BLaER1 (cell line): ENCODE measurements at regions not wholly inside any gene's neighbourhood (a gene's known extent, or its start where the extent isn't known, plus 50 kb on each side); places are given as distances from the start of the nearest gene placed in this dataset.
"Not testable (repeated sequence)": the region's sequence is repeated elsewhere in the genome, so short reads cannot be mapped to it uniquely, and the experiment has no call there.

Experiments
- H3K27ac ChIP-seq: shearing (Covaris generic); formaldehyde crosslinking; 2 replicates; pipeline ENCODE4 v1.8.1; 2022
- H3K27me3 ChIP-seq: shearing (Covaris generic); formaldehyde crosslinking; 2 replicates; pipeline ENCODE4 v1.8.1; 2022
- H3K36me3 ChIP-seq: shearing (Covaris generic); formaldehyde crosslinking; 2 replicates; pipeline ENCODE4 v1.8.1; 2022
- H3K4me1 ChIP-seq: shearing (Covaris generic); formaldehyde crosslinking; 2 replicates; pipeline ENCODE4 v1.8.1; 2022
- H3K4me2 ChIP-seq: shearing (Covaris generic); formaldehyde crosslinking; 2 replicates; pipeline ENCODE4 v1.8.1; 2022
- H3K4me3 ChIP-seq: shearing (Covaris generic); formaldehyde crosslinking; 2 replicates; pipeline ENCODE4 v1.8.1; 2022
- H3K9ac ChIP-seq: shearing (Covaris generic); formaldehyde crosslinking; 2 replicates; pipeline ENCODE4 v1.8.1; 2022
- H3K9me3 ChIP-seq: shearing (Covaris generic); formaldehyde crosslinking; 2 replicates; pipeline ENCODE4 v1.8.1; 2022
- H4K20me1 ChIP-seq: shearing (Covaris generic); formaldehyde crosslinking; 2 replicates; pipeline ENCODE4 v1.8.1; 2022
- Cebpa-rat ChIP-seq: shearing (Covaris generic); IDR thresholded peaks from 2 replicates; pipeline ENCODE4 v1.8.1; 2022

DNA sequence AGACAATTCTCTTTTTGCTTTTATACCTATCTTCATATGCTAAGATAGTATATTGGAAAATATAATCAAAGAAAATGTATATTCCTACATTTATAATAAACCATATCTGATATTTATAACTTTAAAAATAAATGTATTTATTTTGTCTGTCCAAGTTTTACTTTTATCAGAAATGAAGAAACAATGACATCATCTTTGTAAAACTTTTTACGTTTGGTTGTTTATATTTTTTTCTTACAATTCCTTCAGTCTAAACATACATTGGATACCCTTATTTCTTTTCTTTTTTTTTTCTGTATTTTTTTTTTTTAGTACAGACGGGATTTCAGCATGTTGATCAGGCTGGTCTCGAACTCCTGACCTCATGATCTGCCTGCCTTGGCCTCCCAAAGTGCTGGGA is 1577.0 kb upstream of the SLC39A10 start:
- no peaks in the 10 kb centered on the region for H4K20me1 ChIP-seq
- no peak overlapping the region for H3K4me3 ChIP-seq
- no peaks in the 10 kb centered on the region for H3K36me3 ChIP-seq

DNA sequence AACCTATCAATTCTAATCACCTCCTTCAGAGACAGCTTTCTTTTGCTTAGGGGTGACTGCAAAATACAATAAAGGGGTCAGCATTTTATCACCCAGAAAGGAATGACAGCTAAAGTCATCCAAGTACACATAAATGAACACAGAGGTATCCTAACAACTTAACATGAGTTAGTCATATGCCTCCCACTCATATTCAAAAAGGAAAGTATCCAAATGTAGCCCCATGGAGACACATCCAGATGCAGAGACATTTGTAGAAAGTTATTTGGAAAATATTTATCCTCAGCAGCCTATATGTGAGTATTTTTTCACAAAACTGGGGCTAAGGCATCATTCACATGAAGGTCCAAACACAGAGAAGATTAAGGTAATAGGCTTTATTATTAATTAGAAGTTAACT is 1579.7 kb upstream of the SLC39A10 start:
- Histone ChIP-seq H3K27ac (no peak overlapping the region), H3K9me3 (no peaks in the 10 kb centered on the region), H3K4me1 (no peaks in the 10 kb centered on the region), H3K27me3 (no peaks in the 10 kb centered on the region), H4K20me1 (no peaks in the 10 kb centered on the region), H3K9ac (no peak overlapping the region), H3K4me3 (no peak overlapping the region), H3K36me3 (no peaks in the 10 kb centered on the region), H3K4me2 (no peak overlapping the region)
- no peak for TF ChIP-seq Cebpa-rat

More for the DNA sequence above, 1577.0 kb upstream of the SLC39A10 start:
- Histone ChIP-seq H3K27ac (no peak overlapping the region), H3K9me3 (peaks cover 8% of the 10 kb centered on the region; the same call in 1 of the 2 replicates), H3K27me3 (no peaks in the 10 kb centered on the region), H3K4me1 (no peaks in the 10 kb centered on the region), H3K9ac (no peak overlapping the region), H3K4me2 (no peak overlapping the region)
- no peak for TF ChIP-seq Cebpa-rat

DNA sequence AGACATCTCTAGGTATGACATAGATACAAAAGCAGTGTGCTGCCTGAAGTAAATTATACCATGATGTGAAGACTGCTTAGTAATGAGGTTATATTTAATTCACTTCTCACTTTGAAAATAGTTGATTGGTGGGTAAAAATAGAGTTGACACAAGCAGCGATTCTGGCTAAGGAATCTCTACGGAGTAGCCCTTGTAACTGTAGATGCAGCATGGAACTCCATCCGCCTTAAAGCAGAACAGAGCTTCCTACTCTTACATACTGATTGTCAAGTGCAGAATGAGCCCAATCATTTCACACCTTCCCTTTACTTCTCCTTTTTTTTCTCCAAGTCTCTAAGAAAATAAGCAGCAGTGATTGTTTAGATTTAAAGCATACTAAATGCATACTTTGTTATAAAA is 1594.6 kb upstream of the SLC39A10 start:
- Histone ChIP-seq H3K4me3 (no peak overlapping the region), H3K9me3 (peaks cover 7% of the 10 kb centered on the region), H3K4me1 (no peaks in the 10 kb centered on the region), H3K27ac (no peak overlapping the region), H3K9ac (no peak overlapping the region), H3K4me2 (no peak overlapping the region), H4K20me1 (no peaks in the 10 kb centered on the region), H3K27me3 (no peaks in the 10 kb centered on the region), H3K36me3 (no peaks in the 10 kb centered on the region)
- no peak for TF ChIP-seq Cebpa-rat

DNA sequence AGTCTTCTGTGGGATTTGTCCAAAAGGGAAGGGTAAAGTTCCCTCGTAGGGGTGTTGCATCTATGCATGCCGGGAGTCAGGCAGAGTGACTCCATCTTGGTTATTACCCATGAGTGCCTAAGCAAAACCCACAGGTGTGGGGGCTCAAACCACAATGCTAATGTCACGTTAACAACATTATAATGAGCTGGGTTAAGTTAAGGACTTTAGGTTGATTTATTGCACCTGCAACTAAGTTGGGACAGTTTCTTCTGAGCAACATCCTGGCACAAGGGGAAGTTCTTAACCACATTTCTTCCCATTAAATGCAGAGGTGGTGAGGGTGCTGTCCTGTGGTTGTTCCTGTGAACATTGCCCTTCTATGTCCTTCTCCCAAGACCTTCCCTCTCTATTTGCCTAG is 1596.8 kb upstream of the SLC39A10 start:
- Histone ChIP-seq H3K27me3 (no peaks in the 10 kb centered on the region), H3K9ac (no peak overlapping the region), H3K27ac (no peak overlapping the region), H3K36me3 (no peaks in the 10 kb centered on the region), H4K20me1 (no peaks in the 10 kb centered on the region), H3K4me2 (no peak overlapping the region), H3K9me3 (peaks cover 7% of the 10 kb centered on the region), H3K4me1 (no peaks in the 10 kb centered on the region), H3K4me3 (no peak overlapping the region)
- TF ChIP-seq Cebpa-rat = no peak

DNA sequence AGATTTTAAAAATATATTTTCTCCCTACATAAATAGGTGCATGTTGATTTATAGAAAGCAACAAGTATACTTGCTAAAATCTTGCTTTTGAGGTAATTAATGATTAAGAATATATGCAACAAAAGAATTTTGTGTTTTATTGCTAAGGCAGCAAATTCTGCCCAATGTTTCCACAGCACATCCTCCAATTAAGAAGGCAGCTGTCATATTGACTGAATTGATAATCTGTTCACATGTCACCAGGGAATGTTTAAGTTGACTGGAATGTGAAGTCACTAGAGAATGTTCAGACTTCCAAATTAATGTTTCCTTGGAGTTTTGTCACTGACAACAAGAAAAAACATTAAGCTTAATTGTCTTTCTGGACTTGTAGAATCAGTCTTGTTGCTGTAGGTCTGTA is 1602.7 kb upstream of the SLC39A10 start:
- H3K4me1 ChIP-seq = no peaks in the 10 kb centered on the region
- no peak for TF ChIP-seq Cebpa-rat
- no peak overlapping the region for H3K9ac ChIP-seq
- no peak overlapping the region for H3K4me3 ChIP-seq
- H3K27ac ChIP-seq = no peak overlapping the region
- no peaks in the 10 kb centered on the region for H3K9me3 ChIP-seq
- H3K4me2 ChIP-seq = no peak overlapping the region
- no peaks in the 10 kb centered on the region for H3K27me3 ChIP-seq
- H3K36me3 ChIP-seq = no peaks in the 10 kb centered on the region
- no peaks in the 10 kb centered on the region for H4K20me1 ChIP-seq

DNA sequence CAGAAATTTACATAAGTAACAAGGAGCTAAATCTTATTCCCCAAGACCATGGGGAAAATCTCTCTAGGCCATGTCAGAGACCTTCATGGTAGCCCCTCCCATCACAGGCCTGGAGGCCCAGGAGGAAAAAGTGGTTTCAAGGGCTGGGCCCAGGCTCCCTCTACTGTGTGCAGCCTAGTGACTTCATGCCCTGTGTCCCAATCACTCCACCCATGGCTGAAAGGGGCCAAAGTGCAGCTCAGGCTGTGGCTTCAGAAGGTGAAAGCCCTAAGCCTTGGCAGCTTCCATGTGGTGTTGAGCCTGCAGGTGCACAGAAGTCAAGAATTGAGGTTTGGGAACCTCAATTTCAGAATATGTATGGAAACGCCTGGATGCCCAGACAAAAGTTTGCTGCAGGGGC is 1612.7 kb upstream of the SLC39A10 start:
- Histone ChIP-seq H3K27me3 (no peaks in the 10 kb centered on the region), H3K4me1 (no peaks in the 10 kb centered on the region), H3K9me3 (no peaks in the 10 kb centered on the region), H4K20me1 (no peaks in the 10 kb centered on the region), H3K4me2 (no peak overlapping the region), H3K36me3 (no peaks in the 10 kb centered on the region), H3K27ac (no peak overlapping the region), H3K4me3 (no peak overlapping the region), H3K9ac (no peak overlapping the region)
- TF ChIP-seq Cebpa-rat = no peak

DNA sequence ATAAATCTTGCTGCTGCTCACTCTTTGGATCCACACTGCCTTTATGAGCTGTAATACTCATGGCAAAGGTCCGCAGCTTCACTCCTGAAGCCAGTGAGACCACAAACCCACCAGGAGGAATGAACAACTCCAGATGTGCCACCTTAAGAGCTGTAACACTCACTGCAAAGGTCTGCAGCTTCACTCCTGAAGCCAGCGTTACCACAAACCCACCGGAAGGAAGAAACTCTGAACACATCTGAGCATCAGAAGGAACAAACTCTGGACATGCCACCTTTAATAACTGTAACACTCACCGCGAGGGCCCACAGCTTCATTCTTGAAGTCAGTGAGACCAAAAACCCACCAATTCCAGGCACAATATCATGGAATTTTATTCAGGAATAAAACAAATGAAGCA is 1635.9 kb upstream of the SLC39A10 start:
- H3K27ac ChIP-seq, H3K4me1 ChIP-seq, H3K27me3 ChIP-seq, H3K9ac ChIP-seq, H3K4me3 ChIP-seq, H3K9me3 ChIP-seq, H3K36me3 ChIP-seq, H3K4me2 ChIP-seq, H4K20me1 ChIP-seq: not testable (repeated sequence)

DNA sequence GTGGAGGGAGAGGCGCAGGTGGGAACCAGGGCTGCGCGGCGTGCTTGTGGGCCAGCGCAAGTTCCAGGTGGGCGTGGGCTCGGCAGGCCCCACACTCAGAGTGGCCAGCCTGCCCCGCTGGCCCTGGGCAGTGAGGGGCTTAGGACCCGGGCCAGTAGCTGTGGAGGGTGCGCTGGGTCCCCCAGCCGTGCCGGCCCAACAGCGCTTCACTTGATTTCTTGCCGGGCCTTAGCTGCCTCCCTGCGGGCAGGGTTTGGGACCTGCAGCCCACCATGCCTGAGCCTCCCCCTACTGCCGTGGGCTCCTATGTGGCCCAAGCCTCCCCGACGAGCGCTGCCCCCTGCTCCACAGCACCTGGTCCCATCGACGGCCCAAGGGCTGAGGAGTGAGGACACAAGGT is 1636.9 kb upstream of the SLC39A10 start:
- H3K27ac ChIP-seq = no peak overlapping the region

DNA sequence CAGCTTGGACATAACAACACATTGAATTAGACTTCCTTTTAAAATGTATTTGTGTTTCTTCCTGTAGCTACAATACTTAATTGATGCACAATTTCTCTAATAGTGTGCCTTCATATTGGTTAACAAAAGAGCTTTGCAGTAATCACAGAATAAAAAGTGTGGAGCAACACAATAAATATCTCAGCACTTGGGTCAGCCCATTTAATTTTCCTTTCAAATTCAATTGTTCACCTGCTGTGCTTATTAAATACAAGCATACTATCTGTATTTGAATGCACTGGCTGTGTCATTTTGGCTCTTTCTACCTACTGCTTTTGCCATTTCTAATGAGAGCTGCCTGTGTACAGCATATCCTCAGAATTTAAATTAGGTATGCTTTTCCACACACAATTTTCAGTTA is 1641.3 kb upstream of the SLC39A10 start:
- Histone ChIP-seq H3K9ac (no peak overlapping the region), H3K27me3 (no peaks in the 10 kb centered on the region), H3K9me3 (peaks cover 6% of the 10 kb centered on the region; the same call in 1 of the 2 replicates), H3K4me1 (no peaks in the 10 kb centered on the region), H3K27ac (no peak overlapping the region), H4K20me1 (no peaks in the 10 kb centered on the region), H3K4me2 (no peak overlapping the region), H3K36me3 (no peaks in the 10 kb centered on the region), H3K4me3 (no peak overlapping the region)
- no peak for TF ChIP-seq Cebpa-rat

More for the DNA sequence above, 1636.9 kb upstream of the SLC39A10 start:
- H3K9ac ChIP-seq = no peak overlapping the region
- no peaks in the 10 kb centered on the region for H3K36me3 ChIP-seq
- H3K27me3 ChIP-seq = no peaks in the 10 kb centered on the region
- H3K4me3 ChIP-seq = no peak overlapping the region
- H3K4me2 ChIP-seq = no peak overlapping the region
- H4K20me1 ChIP-seq = no peaks in the 10 kb centered on the region
- no peak for TF ChIP-seq Cebpa-rat
- H3K9me3 ChIP-seq = peaks cover 6% of the 10 kb centered on the region; the same call in 1 of the 2 replicates
- H3K4me1 ChIP-seq = no peaks in the 10 kb centered on the region

DNA sequence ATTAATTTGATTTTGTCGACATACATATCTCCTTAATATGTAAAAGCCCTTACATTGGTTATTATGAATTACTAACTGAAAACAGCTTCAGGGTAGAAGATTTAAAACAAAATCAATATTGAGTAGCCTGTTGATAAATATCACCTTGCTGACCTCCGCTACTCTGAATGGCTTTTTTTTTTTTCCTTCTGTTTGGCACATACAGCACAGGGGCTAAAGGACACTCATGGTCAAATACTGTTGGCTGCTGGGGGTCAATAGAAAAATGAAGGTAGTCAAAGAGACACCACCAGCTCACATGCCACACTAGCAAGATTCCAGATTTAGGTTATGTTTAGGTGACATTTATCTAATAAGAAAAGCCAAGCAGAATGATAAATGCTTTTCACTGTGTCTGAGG is 1642.4 kb upstream of the SLC39A10 start:
- TF ChIP-seq Cebpa-rat = no peak

DNA sequence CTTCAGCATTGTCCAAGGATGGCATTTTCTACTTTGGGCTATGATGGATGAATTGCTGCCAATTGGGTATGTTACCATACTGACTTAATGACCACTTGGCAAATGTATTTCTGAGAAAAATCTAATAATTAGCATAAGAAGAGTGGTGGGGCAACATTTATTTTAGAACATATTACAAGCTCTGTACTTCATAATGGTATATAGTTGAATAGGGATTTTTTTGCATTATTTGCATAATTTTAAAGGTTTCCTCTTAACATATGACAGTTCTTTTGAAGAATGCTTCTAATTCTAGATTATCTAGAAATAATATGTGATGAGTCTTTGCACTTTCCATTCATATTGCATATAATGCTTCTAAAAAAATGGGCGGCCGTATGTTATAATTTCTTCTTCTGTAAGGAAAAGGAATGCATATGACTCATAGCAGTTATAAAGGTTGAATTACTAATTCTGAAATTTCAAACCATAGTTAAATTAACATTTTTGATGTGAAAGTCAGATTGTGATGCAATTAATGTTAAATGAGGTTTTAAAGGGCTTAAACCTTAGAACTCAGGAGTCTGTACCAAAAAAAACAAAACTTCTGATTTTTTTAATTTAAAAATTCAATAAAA is 1652.3 kb upstream of the SLC39A10 start:
- Histone ChIP-seq H3K9ac (no peak overlapping the region), H3K27me3 (no peaks in the 10 kb centered on the region), H4K20me1 (no peaks in the 10 kb centered on the region), H3K9me3 (peaks cover 5% of the 10 kb centered on the region; the same call in 1 of the 2 replicates), H3K27ac (no peak overlapping the region), H3K4me3 (no peak overlapping the region), H3K4me1 (no peaks in the 10 kb centered on the region), H3K4me2 (no peak overlapping the region), H3K36me3 (no peaks in the 10 kb centered on the region)
- TF ChIP-seq Cebpa-rat = no peak

More for the DNA sequence above, 1642.4 kb upstream of the SLC39A10 start:
- Histone ChIP-seq H3K27ac (no peak overlapping the region), H3K4me3 (no peak overlapping the region), H3K27me3 (no peaks in the 10 kb centered on the region), H3K9me3 (no peaks in the 10 kb centered on the region), H3K9ac (no peak overlapping the region), H4K20me1 (no peaks in the 10 kb centered on the region), H3K36me3 (no peaks in the 10 kb centered on the region), H3K4me1 (no peaks in the 10 kb centered on the region), H3K4me2 (no peak overlapping the region)
